Suppressor macrophage (primary cell): ENCODE measurements at regions not wholly inside any gene's neighbourhood (a gene's known extent, or its start where the extent isn't known, plus 50 kb on each side); places are given as distances from the start of the nearest gene placed in this dataset.

Source experiments
- DNase-seq, 4 experiments: peaks; one replicate each; pipeline ENCODE4 v3.0.0-alpha.2; 2020 to 2022

- DNase-seq, result no peak
Measured at GRCh38 chr5:176180339-176180738, 57.9 kb upstream of the SIMC1 start.

DNA sequence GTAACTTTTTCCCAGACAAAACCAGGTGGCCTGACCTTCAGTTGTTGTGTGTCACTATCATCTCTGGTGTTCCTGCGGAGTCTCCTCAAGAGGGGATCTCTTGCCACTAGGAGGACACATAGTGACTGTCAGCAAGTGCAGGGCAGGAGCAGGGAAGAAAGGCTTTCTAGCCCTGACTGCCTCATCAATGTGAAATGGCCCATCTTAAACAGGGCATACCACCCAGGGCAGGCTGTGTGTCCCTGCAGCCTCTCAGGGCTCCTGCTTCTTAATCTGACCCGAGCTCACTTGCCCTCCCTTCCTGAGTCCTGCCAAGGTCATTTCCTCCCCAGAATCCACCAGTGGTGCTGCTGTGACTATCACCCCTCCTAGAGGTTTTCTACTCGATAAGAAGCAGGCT is 57.4 kb upstream of the SIMC1 start:
- no peak for DNase-seq

- DNase-seq, result no peak
Measured at GRCh38 chr5:176181271-176181855, 56.9 kb upstream of the SIMC1 start.

DNA sequence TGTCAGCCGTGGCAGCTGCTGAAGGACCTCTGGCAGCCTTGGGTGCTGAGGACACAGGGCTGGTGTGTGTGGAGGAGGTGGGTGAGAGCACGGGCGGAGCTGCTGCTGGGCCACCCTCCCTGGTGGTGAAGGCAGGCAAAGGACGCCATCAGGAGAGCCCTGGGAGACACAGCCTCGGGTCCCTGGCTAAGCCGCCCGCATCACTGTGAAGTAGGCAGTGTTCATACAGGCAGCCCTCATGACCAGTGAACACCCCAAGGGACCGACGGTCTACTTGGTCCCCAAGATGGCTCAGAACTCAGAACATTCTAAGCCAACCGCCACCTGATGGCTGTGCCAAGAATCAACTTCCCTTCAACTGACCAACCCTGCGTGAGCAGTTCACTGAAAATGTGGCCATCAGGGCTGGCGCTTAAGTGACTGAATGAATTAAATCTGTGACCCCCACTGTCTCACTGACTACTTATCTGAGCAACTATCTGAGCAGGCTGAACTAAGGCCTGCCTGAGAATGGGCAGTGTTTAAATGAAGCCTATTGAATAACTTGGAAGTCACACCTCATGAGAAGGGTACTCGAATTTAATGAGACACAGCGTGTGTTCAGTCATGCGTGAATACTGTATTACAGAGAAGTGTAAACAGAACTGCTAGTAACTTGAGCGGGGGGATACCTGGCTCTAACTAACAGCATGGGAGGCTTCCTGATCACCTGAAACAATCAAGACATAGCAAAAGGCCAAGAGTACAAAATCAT is 54.7 kb upstream of the SIMC1 start:
- no peak for DNase-seq

- no peak for DNase-seq
Measured at GRCh38 chr5:176184608-176185132, 53.6 kb upstream of the SIMC1 start.

DNA sequence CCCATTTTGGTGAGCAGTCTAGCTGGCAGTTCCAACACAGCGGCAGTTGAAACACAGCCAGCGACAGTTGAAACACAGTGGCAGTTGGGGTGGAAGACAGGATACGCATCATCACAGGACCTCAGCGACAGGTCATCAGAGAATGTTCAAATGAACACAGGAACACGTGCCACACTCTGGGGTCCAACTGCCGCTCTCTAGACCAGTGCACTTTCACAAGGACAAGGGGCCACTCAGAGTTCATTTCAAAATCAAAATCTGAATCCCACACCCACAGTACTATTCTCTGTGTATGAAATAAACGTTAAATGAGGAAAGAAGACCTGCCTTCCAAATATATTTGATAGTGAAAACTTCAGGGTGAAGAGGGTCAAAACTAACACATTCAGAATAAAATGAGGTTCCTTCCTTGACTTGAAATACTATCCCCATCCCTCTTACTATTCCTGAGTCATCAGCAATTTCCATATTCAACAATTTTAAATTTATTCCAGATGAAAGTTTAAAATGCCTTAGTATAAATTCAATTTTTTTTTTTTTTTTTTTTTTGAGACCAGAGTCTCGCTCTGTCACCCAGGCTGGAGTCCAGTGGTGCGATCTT is 53.0 kb upstream of the SIMC1 start:
- no peak for DNase-seq

DNA sequence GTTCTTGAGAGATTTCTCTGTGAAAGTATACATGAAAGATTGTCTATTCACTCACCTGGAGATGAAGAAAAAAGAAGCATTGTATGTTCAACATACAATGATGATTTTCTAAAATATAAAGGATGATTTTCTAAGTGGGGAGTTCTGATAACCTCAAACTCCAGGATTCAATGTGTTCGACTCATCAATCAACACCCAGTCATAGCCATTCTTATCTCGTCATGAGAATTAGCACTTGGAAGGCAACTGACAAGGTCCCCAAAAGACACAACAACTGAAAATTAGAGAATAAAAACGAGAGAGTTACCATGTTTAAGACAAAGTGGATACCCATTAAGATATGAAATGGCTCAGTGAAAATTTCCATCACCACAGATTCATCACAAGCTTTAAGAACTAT is 52.1 kb upstream of the SIMC1 start:
- DNase-seq, result no peak

DNA sequence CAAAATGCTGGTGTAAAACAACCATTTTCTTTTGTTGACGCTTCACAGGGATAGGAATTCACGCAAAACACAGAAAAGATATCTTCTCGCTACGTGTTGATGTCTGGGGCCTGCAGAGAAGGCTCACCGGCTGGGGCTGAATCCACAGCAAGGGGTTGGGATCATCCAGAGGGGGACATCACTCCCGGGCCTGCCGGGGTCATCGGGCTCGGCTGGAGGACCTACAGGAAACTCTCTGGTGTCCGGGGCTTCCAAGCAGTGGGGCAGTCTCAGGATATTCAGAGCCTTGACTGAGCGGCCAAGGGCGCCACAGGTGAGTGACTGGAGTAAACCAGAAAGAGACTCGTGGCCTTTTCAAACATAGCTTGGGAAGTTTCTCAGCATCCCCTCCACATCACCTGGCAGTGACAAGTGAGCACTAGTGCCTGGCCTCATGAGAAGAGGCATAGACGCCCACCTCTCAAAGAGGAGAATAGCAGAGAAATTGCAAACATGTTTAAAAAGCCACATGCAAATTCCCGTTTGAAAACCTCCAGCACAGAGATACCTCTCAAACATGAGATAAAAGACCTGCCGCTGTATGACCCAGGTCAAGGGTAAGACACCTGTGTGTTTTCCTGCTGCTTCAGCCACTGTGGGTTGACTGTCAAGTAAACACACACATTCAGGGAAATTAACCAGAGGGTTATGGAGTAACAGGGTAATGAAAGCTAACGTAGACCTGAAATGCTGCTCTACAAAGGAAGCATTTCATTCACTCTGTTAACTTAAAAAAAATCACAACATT is 50.8 kb upstream of the SIMC1 start:
- DNase-seq, result no peak

DNA sequence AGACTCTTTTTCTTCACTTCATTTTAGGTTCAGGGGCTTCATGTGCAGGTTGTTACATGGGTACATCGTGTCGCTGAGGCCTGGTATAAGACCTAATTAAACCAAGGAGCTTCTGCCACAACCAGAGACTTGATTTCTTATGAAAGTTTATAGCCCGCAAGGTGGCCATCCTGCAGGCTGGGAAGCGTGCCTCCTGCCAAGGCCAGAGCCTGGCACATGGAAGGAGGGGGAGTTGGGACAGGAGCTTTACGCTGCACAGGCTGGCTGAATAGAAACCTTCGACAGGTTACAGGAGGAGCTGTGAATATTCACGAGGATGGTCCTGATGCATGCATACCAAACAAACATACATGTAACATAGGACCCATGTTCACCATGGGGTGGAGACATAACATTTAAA is 50.1 kb upstream of the SIMC1 start:
- DNase-seq, result no peak
